Cardiac muscle cell (in vitro differentiated cells and primary cell): ENCODE measurements at regions not wholly inside any gene's neighbourhood (a gene's known extent, or its start where the extent isn't known, plus 50 kb on each side); places are given as distances from the start of the nearest gene placed in this dataset.
"Not testable (repeated sequence)": the region's sequence is repeated elsewhere in the genome, so short reads cannot be mapped to it uniquely, and the experiment has no call there.

Experiments
- DNase-seq, 2 donors: peaks; one replicate each; pipeline versions ENCODE4 v3.0.0 to v3.0.0-alpha.2; 2010 to 2017; ENCODE audit warnings: low read depth in 1 of 2, low spot score in 1 of 2
- H3K27ac ChIP-seq: fragments of 200-600 bp; sonication (generic); 2 replicates; pipeline ENCODE4 v1.5.1; 2016
- H3K27me3 ChIP-seq: fragments of 200-600 bp; sonication (generic); 2 replicates; pipeline ENCODE4 v1.6.0; 2016; ENCODE audit warnings: control low read depth
- H3K36me3 ChIP-seq: fragments of 200-600 bp; sonication (generic); 2 replicates; pipeline ENCODE4 v1.5.1; 2016; ENCODE audit warnings: control low read depth
- H3K4me1 ChIP-seq: fragments of 200-600 bp; sonication (generic); 2 replicates; pipeline ENCODE4 v1.8.1; 2017; ENCODE audit warnings: low read depth, mild to moderate bottlenecking, mixed run types
- H3K4me3 ChIP-seq: fragments of 200-600 bp; sonication (generic); 2 replicates; pipeline ENCODE4 v1.5.1; 2016; ENCODE audit warnings: mild to moderate bottlenecking
- H3K9me3 ChIP-seq: fragments of 200-600 bp; sonication (generic); 2 replicates; pipeline ENCODE4 v1.5.1; 2017; ENCODE audit warnings: low read depth, mild to moderate bottlenecking, control low read depth
- TF ChIP-seq, protein P1 (sequence below): IDR thresholded peaks from 2 replicates; pipeline ENCODE4 v1.5.1; 2012; ENCODE audit warnings: low read depth, mild to moderate bottlenecking, low read length

DNA sequence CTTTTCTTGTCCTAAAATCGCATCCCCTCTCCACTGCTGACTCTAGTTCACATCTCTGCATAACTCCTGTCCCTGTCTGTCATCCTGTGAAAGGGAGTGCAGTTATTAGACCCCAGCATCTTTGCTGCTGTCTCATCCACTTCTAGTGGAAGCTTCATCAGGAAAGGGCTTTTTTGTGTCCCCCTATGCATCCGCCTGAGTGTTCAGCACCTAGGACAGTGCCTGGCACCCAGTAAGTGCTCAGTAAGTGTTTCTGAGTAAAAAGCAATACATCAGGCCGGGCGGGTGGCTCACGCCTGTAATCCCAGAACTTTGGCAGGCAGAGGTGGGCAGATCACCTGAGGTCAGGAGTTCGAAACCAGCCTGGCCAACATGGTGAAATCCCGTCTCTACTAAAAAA lies 211.8 kb upstream of the FOXK1 start:
- H3K4me1 ChIP-seq: no peaks in the 10 kb centered on the region
- H3K27ac ChIP-seq: no peak overlapping the region
- peak in 1 of 2 donors; percentile 2 for DNase-seq
- no peaks in the 10 kb centered on the region for H3K9me3 ChIP-seq
- no peaks in the 10 kb centered on the region for H3K36me3 ChIP-seq
- TF ChIP-seq, protein P1, sequence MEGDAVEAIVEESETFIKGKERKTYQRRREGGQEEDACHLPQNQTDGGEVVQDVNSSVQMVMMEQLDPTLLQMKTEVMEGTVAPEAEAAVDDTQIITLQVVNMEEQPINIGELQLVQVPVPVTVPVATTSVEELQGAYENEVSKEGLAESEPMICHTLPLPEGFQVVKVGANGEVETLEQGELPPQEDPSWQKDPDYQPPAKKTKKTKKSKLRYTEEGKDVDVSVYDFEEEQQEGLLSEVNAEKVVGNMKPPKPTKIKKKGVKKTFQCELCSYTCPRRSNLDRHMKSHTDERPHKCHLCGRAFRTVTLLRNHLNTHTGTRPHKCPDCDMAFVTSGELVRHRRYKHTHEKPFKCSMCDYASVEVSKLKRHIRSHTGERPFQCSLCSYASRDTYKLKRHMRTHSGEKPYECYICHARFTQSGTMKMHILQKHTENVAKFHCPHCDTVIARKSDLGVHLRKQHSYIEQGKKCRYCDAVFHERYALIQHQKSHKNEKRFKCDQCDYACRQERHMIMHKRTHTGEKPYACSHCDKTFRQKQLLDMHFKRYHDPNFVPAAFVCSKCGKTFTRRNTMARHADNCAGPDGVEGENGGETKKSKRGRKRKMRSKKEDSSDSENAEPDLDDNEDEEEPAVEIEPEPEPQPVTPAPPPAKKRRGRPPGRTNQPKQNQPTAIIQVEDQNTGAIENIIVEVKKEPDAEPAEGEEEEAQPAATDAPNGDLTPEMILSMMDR: no peak
- H3K27me3 ChIP-seq: no peaks in the 10 kb centered on the region
- H3K4me3 ChIP-seq: no peak overlapping the region

DNA sequence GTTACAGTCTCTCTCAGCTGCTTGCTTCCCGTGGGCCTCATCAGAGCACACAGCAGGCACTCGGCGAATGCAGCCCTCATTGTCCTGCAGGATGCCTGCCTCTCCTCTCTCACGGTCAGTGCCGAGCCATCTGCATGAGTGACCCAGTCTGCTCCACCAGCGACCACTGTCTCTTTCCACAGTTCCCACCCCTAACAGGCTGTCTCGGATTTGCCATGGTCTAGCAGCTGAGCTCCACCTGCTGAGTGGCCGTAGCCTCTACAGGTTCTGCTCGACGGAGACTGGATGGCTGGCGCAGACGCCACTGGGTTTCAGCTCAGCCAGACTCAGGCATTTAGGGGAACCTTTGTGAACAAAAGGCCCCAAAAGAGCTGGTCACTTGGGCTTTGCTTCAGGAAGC lies 209.4 kb upstream of the FOXK1 start:
- Histone ChIP-seq H3K4me1 (no peaks in the 10 kb centered on the region), H3K36me3 (no peaks in the 10 kb centered on the region), H3K27ac (no peak overlapping the region), H3K9me3 (no peaks in the 10 kb centered on the region), H3K4me3 (no peak overlapping the region), H3K27me3 (no peaks in the 10 kb centered on the region)
- TF ChIP-seq, protein P1: no peak
- DNase-seq: no peak

DNA sequence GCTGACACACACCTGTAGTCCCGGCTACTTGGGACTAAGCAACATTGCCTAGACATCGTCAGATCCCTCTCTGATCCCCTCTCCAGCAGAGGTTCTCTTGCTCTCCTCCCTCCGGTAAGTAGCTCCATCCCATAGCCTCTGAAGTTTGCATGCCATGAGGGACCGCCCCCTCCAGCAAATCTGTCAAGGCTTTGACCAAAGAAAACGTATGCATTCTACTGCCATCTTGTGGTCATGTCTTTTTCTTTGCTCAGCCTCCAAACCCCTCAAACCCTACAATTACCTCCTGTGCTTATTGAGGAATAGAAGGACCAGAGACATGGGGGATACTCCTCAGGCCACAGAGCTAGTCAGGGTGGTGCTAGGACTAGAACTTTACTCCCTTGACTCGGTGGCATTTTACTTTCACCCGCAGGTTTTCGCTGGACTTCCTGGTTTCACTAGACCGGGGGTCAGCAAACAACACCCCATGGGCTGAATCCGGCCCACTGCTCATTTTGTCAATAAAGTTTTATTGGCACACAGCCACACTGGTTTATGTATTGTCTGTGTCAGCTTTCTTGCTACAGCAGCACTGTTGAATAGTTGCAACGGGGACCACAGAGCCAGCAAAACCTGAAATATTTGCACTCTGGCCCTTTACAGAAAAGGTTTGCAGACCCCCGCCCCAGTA lies 202.6 kb upstream of the FOXK1 start:
- H3K4me1 ChIP-seq: no peaks in the 10 kb centered on the region
- no peaks in the 10 kb centered on the region for H3K36me3 ChIP-seq
- no peak overlapping the region for H3K4me3 ChIP-seq
- DNase-seq: peak; percentile 5 to 15
- no peaks in the 10 kb centered on the region for H3K9me3 ChIP-seq
- H3K27me3 ChIP-seq: no peaks in the 10 kb centered on the region
- H3K27ac ChIP-seq: no peak overlapping the region
- TF ChIP-seq, protein P1: peak; percentile 10

DNA sequence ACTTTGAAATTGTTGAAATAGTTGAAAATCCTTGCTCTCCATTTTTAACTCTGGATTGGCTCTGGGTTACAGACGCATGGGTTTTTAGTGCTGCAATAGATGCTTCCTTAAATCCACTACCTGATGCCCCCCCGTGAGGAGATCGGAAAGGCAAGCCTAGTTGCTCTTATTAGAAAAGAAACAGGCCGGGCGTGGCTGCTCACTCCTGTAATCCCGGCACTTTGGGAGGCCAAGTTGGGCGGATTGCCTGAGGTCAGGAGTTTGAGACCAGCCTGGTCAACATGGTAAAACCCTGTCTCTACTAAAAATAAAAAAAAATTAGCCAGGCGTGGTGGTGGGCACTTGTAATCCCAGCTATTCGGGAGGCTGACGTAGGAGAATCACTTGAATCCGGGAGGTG lies 202.0 kb upstream of the FOXK1 start:
- not testable (repeated sequence) for H3K27ac ChIP-seq, H3K36me3 ChIP-seq, H3K9me3 ChIP-seq, H3K4me3 ChIP-seq, H3K4me1 ChIP-seq, DNase-seq, H3K27me3 ChIP-seq

DNA sequence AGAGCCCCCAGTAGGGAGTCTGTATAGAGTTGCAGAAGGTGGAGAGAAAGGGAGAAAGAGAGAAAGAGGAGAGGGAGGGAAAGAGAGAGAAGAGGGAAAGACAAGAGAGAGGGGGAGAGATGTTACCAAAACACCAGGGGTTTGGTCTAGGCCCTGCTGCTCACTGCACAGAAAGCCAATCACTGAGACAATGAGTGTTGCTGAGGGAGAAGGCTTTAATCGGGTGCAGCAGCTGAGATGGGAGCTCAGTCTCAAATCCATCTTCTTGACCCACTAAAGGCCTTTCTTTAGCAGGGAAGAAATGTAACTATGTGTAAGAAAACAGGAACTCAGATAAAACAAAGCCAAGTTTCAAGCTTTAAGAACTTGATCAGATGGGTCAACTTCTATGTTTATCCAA lies 198.2 kb upstream of the FOXK1 start:
- DNase-seq: no peak
- H3K9me3 ChIP-seq: no peaks in the 10 kb centered on the region
- H3K4me3 ChIP-seq: no peak overlapping the region
- TF ChIP-seq, protein P1: no peak
- no peak overlapping the region for H3K27ac ChIP-seq
- H3K4me1 ChIP-seq: no peaks in the 10 kb centered on the region
- H3K36me3 ChIP-seq: no peaks in the 10 kb centered on the region
- H3K27me3 ChIP-seq: no peaks in the 10 kb centered on the region

DNA sequence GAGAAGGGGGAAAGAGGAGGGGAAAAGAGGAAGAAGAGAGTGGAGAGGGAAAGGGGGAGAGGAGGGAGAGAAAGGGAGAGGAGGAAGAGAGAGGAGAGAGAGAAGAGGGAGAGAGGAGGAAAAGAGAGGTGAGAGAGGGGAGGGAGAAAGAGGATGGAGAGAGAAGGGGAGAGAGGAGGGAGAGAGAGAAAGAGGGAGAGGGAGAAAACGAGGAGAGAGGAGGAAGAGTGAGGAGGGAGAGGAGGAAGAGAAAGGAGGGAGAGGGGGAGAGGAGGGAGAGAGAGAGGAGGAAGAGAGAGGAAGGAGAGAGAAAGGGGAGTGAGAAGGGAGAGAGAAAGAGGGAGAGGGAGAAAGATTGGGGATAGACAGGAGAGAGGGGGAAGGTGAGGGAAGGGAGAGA lies 197.6 kb upstream of the FOXK1 start:
- H3K27ac ChIP-seq: no peak overlapping the region
- no peak overlapping the region for H3K4me3 ChIP-seq
- no peaks in the 10 kb centered on the region for H3K36me3 ChIP-seq
- TF ChIP-seq, protein P1: no peak
- DNase-seq: no peak
- H3K27me3 ChIP-seq: no peaks in the 10 kb centered on the region
- H3K4me1 ChIP-seq: no peaks in the 10 kb centered on the region
- no peaks in the 10 kb centered on the region for H3K9me3 ChIP-seq
